ENCODE measurements at regions not wholly inside any gene's neighbourhood (a gene's known extent, or its start where the extent isn't known, plus 50 kb on each side); places are given as distances from the start of the nearest gene placed in this dataset.

DNA sequence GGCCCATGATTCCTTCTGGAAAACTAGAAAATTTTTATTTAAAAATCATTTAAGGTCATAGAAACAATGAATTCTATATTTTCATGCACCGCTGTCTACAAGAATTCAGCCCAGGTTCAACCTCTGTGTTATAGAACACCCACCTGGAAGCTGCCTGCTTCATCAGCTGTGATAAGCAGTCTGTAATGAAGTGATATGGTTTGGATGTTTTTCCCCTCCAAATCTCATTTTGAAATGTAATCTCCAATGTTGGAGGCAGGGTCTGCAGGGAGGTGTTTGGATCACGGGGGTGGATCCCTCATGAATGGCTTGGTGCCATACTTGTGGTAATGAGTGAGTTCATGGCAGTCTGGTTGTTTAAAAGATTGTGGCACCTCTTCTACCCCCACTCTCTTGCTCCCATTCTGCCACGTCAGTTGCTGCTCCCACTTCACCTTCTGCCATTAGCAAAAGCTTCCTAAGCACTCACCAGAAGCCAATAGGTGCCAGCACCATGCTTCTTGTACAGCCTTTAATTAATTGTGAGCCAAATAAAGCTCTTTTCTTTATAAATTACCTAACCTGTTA is 55.6 kb downstream of the MRPL32 start:
- FAIRE-seq, result no peak

DNA sequence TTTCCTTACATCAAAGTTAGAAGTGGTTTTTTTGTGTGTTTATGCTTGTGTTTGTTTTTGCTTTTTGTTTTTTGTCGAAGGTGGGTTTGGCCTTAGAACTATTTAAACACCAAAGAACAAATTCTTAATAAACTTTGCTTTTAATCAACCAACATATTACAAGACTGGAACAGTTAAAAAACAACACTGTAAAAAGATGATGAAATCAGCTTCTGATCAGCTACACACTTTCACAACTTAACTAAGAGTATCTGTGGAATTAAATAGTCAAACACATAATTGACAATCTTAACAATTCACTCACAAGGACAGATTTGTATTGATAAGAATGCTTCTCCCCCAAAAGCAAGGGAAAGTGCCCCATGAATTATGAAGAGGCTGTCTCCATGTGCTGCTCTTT is 58.8 kb downstream of the MRPL32 start:
- FAIRE-seq, result no peak

DNA sequence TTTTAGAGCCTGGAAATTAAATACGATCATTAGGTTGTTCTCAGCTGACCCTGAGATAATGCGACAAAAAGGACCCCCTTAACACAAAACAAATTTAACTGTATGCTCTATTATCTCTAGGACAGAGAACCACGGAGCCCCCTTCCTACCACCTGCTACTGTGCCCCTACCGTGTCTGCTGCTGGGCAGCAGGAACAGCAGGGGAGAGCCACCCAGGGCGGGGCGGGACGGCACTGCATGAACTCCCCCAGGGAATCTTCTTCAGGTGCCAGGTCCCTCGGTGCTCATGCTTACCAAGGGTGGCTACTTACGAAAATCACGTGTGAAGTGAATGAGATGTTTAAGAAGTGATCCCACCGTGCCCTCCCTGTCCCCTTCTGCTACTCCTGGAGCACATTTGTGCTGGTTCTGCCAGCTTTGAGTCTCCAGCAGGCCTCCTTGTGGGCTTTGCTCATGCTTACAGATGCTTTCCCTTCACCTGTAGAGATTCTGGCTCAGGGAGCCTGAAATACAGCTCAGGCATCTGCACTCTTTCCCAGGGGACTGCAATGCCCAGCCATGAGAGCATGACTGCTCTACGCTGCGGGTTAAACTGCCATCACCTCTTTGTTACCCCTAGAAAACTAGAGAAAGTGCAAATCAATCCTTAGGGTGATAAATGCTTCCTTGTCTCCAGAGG is 59.9 kb downstream of the MRPL32 start:
- FAIRE-seq, result no peak

DNA sequence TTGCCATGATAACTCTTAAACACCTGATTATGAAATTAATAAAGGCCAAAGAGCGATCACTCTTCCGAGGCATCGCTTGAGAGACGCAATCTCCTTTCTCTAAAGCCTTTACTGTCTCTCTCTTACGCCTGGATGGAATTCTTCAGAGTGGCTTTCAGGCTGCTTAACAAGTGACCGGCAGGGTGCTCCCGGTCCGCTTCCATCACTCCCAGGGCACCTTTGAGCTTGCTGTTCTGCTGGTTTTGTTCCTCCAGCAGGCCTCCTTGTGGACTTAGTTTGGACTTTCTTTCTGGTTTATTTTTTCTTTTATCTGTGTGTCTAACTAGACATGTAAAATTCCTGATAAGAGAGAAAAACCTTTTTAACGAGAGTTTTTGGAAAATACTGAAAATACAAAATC is 60.9 kb downstream of the MRPL32 start:
- no peak for FAIRE-seq

DNA sequence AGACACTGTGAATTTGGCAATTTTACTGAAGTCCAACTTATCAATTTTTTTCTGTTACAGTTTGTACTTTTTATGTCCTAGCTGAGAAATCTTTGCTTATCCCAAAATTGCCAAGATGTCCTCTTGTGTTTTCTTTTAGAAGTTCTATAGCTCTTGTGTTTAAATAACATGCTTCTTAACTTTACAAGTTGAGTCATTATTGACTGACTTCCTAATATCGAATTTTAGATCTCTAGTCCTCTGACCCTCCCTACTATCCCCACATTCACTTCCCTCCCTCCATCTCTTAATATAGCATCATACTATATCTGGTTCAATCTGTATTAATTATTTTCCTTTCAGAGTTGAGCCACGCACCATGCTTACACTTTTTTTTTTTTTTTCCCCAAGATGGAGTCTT is 61.9 kb downstream of the MRPL32 start:
- FAIRE-seq, result no peak

DNA sequence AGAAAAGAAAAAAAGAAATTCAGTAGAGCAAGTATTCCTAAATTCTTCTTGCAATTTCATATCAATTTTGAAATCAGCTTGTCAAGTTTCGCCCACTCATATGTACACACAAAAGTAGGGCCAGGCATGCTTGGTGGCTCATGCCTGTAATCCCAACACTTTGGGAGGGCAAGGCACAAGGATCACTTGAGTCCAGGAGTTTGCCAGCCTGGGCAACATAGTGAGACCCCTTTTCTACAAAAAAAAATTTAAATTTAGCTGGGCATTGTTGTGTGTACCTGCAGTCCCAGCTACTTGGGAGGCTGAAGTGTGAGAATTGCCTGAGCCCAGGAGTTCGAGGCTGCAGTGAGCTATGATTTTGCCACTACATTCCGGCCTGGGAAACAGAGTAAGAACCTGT is 65.4 kb downstream of the MRPL32 start:
- no peak for FAIRE-seq

DNA sequence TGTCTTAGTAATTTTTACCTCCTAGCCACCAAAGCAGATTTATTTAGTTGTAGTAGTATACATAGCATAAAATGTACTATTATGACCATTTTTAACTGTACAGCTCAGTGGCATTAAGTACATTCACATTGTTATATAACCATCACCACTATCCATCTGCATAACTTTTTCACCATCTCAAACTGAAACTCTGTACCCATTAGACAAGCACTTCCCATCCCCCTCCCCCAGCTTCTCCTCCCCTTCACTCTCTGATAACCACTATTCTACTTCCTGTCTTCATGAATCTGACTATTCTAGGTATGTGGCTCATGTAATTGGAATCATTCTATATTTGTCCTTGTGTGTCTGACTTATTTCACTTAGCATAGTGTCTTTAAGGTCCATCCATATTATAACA is 71.9 kb downstream of the MRPL32 start:
- no peak for FAIRE-seq

DNA sequence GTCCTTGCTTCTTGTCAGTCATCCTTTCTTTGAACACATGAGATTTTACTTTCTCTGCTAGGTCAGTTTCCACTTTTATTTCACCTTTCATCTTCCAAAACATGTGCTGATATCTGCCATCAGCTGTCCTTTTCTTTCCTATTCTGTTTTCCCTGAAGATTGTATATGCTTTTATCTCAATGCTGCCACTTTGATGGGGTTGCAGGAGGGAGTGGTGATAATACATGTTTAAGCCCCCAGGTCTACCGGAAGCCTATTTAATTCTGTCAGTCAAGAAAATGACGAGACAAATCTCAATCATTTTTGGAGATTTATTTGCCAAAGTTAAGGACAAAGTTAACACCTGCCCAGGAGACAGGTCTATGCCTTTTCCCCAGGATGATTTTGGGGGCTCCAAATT is 73.8 kb downstream of the MRPL32 start:
- FAIRE-seq, result no peak

DNA sequence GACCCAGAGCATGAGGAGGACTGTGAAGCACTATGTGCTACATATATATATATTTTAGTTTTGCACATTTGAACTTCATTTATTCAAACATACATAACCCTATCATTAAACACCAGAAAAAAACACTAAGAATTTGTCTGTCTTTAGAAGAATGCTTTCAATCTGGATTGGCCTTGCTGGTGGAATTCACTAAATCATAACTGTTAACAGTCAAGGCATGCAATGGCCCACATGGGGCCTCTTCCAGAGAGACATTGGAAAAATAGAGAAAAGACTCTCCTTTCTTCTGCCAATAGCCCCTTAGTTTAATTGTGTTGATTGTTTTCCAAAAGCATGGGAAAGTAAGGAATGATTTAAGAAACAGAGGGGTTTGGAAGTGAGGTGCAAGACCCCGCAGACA is 77.9 kb downstream of the MRPL32 start:
- FAIRE-seq, result no peak

DNA sequence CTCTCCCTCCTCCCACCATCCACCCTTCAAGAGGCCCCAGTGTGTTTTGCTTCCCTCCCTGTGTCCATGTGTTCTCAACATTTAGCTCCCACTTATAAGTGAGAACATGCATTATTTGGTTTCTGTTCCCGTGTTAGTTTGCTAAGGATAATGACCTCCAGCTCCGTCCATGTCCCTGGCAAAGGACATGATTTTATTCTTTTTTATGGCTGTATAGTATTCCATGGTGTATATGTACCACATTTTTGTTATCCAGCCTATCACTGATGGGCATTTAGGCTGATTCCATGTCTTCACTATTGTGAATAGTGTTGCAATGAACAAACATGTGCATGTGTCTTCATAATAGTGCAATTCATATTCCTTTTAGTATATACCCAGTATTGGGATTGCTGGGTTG is 79.7 kb downstream of the MRPL32 start:
- FAIRE-seq, result no peak

DNA sequence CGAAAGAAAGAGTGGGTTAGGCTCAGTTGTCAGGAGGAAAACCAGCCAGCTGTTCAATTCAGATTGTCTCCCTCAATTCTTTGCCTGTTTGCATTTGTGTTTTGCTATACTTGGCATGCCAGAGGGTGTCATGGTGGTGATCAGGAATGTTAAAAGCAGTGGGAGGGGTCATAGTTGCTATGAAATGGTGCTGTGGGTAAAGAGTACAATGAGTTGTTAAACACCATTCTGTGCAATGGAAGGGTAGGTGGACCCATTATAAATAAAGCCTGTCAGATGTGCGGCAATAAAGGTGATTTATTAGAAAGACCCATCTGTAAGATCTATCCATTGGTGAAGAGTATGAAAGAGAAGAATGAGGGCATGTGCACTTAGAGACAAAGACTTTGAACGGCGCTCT is 82.2 kb downstream of the MRPL32 start:
- FAIRE-seq, result no peak

DNA sequence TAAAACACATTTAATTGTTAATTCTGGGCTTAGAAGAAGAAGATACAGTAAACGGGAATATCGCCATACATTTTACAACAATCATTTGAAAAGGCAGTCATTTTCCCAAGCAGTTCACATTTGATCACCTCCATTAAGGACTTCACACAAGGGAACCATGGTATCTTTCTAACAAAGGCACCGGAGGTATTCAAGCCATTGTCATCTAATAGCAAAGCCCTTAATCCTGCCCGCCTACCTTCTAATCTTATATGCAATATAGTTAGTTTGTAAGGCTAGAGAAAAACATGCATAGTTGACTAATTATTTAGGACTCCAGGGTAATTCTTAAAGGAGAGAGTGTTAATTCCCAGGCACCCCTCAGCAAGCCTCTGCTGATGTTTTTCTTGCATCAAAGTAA is 83.1 kb downstream of the MRPL32 start:
- no peak for FAIRE-seq

DNA sequence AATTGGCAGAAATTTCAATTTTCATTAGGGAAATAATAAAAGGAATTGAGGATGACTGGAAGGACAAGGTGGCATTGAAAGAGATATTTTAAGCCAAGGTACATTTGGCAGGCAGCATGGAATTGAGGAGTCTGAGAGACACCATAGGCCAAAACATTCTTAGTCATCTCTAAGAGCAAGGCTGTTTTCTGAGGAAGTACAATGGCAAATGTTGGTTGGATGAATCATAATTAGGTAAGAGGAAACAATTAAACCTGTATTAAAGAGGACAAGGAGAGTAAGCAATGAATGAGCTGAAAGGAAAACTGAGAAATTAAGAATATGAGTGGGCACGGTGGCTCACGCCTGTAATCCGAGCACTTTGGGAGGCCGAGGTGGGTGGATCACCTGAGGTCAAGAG is 86.3 kb downstream of the MRPL32 start:
- FAIRE-seq, result no peak

DNA sequence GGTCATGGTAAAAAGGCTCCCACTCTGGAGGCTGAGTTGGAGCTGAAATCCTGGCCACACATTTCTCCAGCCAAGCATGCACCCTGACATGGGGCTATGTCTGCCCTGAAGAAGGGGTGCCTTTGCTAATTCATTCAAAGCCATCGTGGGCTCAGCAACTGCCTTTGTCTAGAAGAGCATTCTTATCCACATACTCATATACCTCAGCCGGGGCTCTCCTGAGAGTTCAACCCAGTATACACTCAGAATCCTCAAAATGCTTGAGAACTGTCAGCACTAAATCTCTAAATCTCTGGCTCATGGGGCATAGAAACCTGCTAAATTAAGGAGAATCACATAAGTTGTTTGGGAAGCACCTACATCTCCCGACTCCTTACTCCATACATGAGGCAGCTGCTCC is 89.3 kb downstream of the MRPL32 start:
- no peak for FAIRE-seq

DNA sequence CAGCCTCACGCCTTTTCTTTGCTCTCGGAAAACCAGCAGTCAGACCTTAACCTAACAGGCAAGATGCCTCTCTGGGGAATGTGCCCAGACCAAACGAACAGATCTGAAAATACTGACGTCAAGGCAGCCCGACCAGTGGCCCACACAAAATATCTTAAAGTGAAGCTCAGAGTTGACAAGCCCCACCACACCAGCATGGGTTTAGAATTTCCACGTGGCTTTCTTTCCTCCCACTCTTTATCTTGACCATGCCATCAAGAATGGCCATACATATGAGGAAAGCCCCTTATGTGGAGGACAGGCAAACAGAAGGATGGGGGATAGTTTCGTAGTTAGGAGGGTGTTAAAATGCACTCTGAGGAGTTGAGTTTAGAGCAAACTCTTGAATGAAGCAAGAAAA is 89.8 kb downstream of the MRPL32 start:
- FAIRE-seq, result no peak

DNA sequence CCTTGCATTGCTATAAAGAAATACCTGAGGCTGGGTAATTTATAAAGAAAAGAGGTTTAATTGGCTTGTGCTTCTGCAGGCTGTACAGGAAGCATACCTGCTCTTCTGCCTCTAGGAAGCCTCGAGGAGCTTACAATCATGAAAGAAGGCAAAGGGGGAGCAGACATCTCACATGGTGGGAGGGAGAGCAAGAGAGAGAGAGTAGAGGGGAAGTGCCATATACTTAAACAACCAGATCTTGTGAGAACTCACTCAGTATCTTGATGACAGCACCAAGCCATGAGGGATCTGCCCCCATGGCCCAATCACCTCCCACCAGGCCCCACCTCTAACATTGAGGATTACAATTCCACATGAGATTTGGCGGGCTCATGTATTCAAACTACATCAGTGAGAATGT is 79.1 kb upstream of the HECW1 start:
- no peak for FAIRE-seq

DNA sequence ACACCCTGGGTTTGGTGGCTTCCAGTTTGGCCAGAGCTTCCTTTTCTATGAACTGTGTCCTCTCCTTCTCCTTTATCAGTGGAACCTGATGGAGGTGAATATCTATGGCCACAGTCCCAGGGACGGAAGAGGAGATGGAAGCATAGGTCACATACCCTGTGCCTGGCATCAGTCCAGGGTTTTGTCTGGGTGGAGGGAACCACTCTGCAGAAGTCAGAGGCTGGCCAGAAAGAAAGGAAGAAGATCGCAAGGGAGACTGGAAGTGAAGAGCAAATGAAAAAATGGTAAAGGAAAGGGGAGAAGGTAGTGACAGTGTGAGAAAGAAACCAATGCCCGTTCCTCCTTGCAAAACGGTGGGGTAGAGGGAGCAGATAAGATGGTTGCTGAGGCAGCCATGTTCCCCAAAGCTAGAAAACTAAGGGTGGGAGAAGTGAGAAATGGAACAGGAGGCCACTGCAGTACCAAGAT is 77.9 kb upstream of the HECW1 start:
- FAIRE-seq, result no peak

DNA sequence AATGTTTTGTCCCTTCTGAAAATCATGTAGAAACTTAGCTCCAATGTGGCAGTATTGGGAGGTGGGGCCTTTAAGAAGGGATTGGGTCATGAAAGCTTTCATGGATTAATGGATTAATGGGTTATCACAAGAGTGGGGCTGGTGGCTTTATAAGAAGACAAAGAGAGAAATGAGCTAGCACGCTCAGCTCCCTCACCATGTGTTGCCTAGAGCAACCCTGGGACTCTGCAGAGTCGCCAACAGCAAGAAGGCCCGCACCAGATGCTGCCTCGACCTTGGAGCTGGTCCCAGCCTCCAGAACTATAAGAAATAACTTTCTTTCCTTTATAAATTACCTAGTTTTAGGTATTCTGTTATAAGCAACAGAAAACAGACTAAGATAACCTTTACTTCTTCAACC is 74.9 kb upstream of the HECW1 start:
- no peak for FAIRE-seq

DNA sequence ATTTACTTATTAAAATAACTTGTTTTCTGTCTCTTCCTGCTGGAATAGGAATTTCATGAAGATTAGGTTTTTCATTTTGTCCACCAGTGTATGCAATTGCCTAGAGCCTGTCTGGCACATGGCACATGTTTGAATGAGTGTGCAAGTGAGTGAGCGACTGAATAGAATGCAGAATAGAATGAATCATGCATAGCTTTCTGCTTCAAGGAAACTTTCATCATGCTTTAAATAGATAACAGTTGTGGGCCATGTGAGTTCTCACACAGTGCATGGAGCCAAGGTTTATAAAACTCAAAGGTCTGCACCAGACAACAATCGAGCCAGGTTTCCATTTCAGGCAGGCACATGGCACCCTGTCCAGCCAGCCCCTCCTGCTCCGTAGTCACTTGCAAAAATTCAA is 74.2 kb upstream of the HECW1 start:
- no peak for FAIRE-seq

DNA sequence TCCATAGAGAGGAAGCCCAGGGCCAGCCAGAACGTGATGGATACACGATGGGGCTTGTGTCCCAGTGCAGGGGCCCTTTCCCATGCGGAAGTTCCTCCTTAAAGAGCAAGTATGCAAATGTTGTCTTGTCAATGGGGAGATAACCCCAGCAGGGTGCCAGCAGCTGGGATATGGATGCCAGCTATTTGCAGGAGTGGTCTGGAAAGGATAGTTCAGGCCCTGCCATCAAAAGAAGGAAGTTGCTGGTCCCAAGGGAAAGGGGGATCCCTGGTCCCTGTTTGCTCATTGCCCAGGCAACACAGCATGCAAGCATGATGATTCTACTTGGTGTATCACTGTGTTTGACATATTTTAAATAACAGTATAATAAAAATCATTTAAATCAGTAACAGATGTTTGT is 73.1 kb upstream of the HECW1 start:
- no peak for FAIRE-seq

DNA sequence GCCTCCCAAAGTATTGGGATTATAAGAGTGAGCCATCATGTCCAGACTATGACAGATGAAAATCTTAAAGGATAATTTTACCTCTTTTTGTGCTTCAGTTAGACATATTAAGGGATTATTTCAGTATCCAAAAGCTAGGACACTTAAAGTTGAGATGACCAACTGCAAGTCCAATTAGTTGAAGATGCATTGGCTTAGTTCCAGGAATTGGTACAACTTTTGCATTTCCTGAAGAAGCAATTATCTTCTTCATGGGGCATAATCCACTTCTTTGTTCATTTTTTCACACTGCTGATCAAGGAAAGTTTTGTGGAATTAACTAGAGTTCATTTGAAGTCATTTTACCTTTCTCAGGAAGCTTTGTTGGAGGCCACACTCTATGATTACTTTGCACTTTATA is 72.0 kb upstream of the HECW1 start:
- no peak for FAIRE-seq

DNA sequence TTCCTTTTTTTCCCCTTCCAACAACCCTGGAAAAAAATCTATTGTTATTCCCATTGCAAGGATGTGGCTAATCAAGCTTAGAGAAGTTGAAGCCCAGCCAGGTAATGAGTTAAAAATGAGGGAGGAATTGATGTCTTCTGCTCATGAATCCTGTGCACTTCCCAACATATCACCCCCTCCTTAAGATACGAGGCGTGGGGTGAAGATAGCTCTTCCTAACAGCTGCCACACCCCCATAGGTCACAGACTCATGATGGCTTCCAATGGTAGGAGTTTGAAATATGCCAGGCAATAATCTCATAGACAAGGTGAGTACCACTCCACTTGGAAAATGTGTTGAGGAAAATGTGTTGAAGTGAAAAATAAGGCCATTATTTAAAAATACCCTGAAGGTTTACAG is 71.3 kb upstream of the HECW1 start:
- FAIRE-seq, result no peak

DNA sequence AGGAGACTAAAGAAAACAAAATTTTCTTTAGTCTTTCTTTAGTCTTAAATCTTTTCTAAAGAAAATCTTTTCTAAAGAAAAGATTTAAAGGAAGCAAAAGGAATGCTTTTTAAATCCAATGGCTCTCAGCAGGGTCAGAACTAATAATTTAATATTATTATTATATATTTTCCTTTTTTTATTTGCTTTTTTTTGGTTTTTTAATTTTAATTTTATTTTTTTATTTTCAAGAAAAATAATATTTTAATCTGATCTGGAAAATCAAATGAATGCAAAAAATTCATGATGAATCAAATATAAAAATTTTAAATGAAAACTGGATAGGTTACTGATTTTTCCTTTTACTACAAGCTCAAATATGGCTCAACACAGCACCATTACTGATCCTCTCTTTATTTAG is 70.7 kb upstream of the HECW1 start:
- peak; percentile 88 for FAIRE-seq

DNA sequence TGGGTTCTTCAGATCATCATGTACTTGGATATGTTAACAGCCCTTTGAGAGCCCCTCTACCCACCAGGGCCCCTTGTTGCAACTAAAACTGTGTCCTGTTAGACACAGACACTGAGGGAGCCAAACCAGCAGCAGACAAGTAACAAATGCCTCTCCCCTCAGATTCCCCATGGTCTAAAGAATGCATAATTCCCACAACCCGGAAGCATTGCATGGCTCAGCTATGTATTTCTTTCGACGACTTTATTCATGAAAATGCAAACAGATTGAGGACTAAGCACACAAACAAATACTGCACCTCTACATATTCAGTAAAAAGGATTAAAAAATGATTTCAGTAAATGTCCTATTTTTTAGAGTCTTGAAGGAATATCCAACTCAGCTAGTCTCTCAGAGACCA is 70.1 kb upstream of the HECW1 start:
- no peak for FAIRE-seq

DNA sequence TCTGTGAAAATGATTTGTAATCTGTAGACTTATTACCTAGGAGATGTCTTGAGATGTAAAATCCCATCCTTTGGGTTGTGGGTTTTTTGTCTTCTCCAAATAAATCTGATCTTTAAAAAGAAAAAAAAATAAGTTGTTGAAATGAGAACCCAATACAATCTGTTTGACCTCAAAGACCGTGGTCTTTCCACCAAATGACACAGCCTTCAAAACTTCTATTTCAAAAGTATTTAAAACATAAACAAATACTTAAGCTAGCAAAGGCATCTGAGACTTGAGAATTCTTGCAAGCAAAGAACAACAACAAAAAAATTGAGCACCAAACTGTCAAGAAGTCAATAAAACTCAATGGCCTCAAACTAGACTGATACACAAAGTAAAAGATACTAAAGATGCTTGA is 67.9 kb upstream of the HECW1 start:
- FAIRE-seq, result peak; percentile 96

Measured in endometrium (tissue), 2 donors.